Fibroblast of lung (primary cell): ENCODE measurements at regions not wholly inside any gene's neighbourhood (a gene's known extent, or its start where the extent isn't known, plus 50 kb on each side); places are given as distances from the start of the nearest gene placed in this dataset.

Experiments used
- DNase-seq, 2 donors: peaks; one replicate each; pipeline versions ENCODE4 v3.0.0 to v3.0.0-alpha.2; 2010; ENCODE audit warnings: low read depth in 2 of 2
- H2AFZ ChIP-seq: 2 replicates; pipeline ENCODE4 v1.5.1; 2012; ENCODE audit warnings: low read length, control low read depth, inconsistent platforms
- H3K27ac ChIP-seq: 2 replicates; pipeline ENCODE4 v1.5.1; 2011; ENCODE audit warnings: low read length, control low read depth; ENCODE audit not compliant: insufficient read depth
- H3K27me3 ChIP-seq: 2 replicates; pipeline ENCODE4 v1.5.1; 2011; ENCODE audit warnings: mild to moderate bottlenecking, low read length; ENCODE audit not compliant: control insufficient read depth, insufficient read depth
- H3K36me3 ChIP-seq: 2 replicates; pipeline ENCODE4 v1.5.1; 2011; ENCODE audit warnings: low read length; ENCODE audit not compliant: control insufficient read depth, insufficient read depth
- H3K4me1 ChIP-seq: 2 replicates; pipeline ENCODE4 v1.5.1; 2011; ENCODE audit warnings: low read length; ENCODE audit not compliant: control insufficient read depth, insufficient read depth; ENCODE audit errors: extremely low read depth
- H3K4me2 ChIP-seq: 2 replicates; pipeline ENCODE4 v1.5.1; 2011; ENCODE audit warnings: low read length, control low read depth; ENCODE audit not compliant: insufficient read depth; ENCODE audit errors: extremely low read depth
- H3K4me3 ChIP-seq, 4 experiments: fragments of 200-600 bp in 1 of 4; sonication (generic) in 1 of 4; replicated peaks in 1 of 4; 2 replicates each; pipeline ENCODE4 v1.5.1; 2011 to 2016; ENCODE audit warnings: low read length in 4 of 4, low read depth in 3 of 4, mild to moderate bottlenecking in 3 of 4, control low read depth in 2 of 4, inconsistent platforms in 1 of 4, mixed read lengths in 1 of 4; ENCODE audit not compliant: insufficient read depth in 1 of 4; ENCODE audit errors: control extremely low read depth in 1 of 4
- H3K79me2 ChIP-seq: 2 replicates; pipeline ENCODE4 v1.5.1; 2012; ENCODE audit warnings: mild to moderate bottlenecking, low read length, inconsistent platforms; ENCODE audit not compliant: control insufficient read depth, insufficient read depth
- H3K9ac ChIP-seq: 2 replicates; pipeline ENCODE4 v1.5.1; 2011; ENCODE audit warnings: mild to moderate bottlenecking, low read length, control low read depth; ENCODE audit not compliant: insufficient read depth
- H3K9me3 ChIP-seq: 2 replicates; pipeline ENCODE4 v1.5.1; 2012; ENCODE audit warnings: low read depth, low read length; ENCODE audit not compliant: control insufficient read depth, insufficient read depth
- H4K20me1 ChIP-seq: 2 replicates; pipeline ENCODE4 v1.5.1; 2011; ENCODE audit warnings: low read length; ENCODE audit not compliant: control insufficient read depth, insufficient read depth; ENCODE audit errors: extremely low read depth
- EZH2 ChIP-seq: IDR thresholded peaks from 2 replicates; pipeline ENCODE4 v1.5.1; 2012; ENCODE audit warnings: low read length, control low read depth, mild to moderate bottlenecking; ENCODE audit errors: missing control alignments
- TF ChIP-seq, protein P1 (sequence below), 2 donors: IDR thresholded peaks in 1 of 2; conservative IDR thresholded peaks in 1 of 2; 1 replicate in 1 of 2; 2 replicates in 1 of 2; pipeline ENCODE4 v1.5.1; 2011 to 2012; ENCODE audit warnings: low read length in 2 of 2, control low read depth in 1 of 2, inconsistent platforms in 1 of 2, low read depth in 1 of 2, mild to moderate bottlenecking in 1 of 2

DNA sequence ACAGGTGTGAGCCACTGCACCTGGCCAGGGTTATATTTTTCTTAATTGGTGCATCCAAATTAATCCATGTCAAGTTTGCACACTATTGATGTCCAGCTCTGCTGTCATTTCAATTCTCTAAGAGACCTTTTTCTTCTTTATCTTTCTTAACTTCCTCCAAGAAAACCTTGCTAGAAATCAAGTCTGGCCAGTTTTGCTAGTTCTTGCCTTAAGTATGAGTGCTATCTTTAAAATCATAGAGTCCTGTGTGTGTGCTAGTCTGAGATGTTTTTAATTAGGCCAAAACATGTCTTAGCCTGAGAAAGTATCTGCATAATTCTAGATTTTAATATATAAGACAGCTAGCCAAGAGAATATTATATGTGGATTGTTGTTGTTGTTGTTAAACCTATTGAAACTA lies 56.2 kb upstream of the SLC39A10 start:
- H3K4me3 ChIP-seq = no peak overlapping the region
- no peaks in the 10 kb centered on the region for H3K9me3 ChIP-seq
- H2AFZ ChIP-seq = no peak overlapping the region
- no peak for DNase-seq
- H3K79me2 ChIP-seq = no peaks in the 10 kb centered on the region
- no peaks in the 10 kb centered on the region for H3K4me1 ChIP-seq
- no peaks in the 10 kb centered on the region for H3K27me3 ChIP-seq
- TF ChIP-seq, protein P1, sequence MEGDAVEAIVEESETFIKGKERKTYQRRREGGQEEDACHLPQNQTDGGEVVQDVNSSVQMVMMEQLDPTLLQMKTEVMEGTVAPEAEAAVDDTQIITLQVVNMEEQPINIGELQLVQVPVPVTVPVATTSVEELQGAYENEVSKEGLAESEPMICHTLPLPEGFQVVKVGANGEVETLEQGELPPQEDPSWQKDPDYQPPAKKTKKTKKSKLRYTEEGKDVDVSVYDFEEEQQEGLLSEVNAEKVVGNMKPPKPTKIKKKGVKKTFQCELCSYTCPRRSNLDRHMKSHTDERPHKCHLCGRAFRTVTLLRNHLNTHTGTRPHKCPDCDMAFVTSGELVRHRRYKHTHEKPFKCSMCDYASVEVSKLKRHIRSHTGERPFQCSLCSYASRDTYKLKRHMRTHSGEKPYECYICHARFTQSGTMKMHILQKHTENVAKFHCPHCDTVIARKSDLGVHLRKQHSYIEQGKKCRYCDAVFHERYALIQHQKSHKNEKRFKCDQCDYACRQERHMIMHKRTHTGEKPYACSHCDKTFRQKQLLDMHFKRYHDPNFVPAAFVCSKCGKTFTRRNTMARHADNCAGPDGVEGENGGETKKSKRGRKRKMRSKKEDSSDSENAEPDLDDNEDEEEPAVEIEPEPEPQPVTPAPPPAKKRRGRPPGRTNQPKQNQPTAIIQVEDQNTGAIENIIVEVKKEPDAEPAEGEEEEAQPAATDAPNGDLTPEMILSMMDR (conservative IDR thresholded peaks at IDR 0.05 in 1 of 2, IDR thresholded peaks at IDR 0.05 in 1 of 2; ENCODE audit: low read depth in 1 of 2, low read length in 2 of 2) = no peak
- no peak for TF ChIP-seq EZH2
- no peaks in the 10 kb centered on the region for H4K20me1 ChIP-seq
- H3K9ac ChIP-seq = no peak overlapping the region
- H3K4me2 ChIP-seq = no peak overlapping the region
- H3K27ac ChIP-seq = no peak overlapping the region
- H3K36me3 ChIP-seq = no peaks in the 10 kb centered on the region

DNA sequence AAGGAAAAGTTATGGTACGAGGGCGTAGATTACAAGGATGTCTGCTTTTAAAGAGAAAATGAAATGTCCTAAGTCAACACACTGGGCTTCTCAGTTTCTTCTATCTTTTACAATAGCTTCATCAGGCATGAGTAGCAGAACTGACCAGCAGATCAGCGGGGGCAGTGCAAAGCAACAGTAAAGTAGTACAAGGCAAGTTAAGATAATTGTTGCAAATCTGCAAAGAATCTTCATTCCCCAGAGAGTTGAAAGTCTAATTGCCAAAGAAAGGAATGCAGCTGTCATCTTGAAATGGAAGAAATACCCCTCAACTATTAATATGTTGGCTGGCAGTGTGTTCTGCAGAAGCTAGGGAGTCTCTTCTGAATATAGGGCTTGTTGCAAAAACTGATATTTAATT lies 60.2 kb upstream of the SLC39A10 start:
- Histone ChIP-seq H3K79me2 (no peaks in the 10 kb centered on the region), H3K4me2 (no peak overlapping the region), H3K9ac (no peak overlapping the region), H3K9me3 (no peaks in the 10 kb centered on the region), H3K27me3 (no peaks in the 10 kb centered on the region), H4K20me1 (no peaks in the 10 kb centered on the region), H3K36me3 (no peaks in the 10 kb centered on the region), H3K27ac (no peak overlapping the region), H3K4me3 (no peak overlapping the region), H3K4me1 (no peaks in the 10 kb centered on the region), H2AFZ (no peak overlapping the region)
- TF ChIP-seq, protein P1 (conservative IDR thresholded peaks at IDR 0.05 in 1 of 2, IDR thresholded peaks at IDR 0.05 in 1 of 2; ENCODE audit: low read depth in 1 of 2, low read length in 2 of 2) = no peak
- TF ChIP-seq EZH2 = no peak
- DNase-seq = no peak

DNA sequence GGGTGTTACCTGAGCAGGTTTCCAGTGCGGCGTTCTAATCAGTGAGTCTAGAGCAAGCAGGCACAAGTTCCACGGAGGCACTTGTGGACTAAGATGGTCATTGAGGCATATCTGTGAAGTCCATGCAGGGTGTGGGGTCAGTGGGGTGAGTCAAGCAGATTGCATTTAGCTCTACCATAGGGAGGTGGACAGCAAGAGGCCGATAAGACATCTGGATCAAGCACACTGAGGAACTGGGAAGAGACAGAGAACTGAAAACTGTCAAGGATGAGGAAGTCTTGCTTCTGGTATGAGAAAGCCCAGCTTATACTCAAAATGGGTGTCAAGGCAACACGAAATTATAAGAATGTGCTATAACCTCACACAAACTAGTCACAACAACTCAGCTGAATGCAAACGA lies 61.2 kb upstream of the SLC39A10 start:
- TF ChIP-seq, protein P1 (conservative IDR thresholded peaks at IDR 0.05 in 1 of 2, IDR thresholded peaks at IDR 0.05 in 1 of 2; ENCODE audit: low read depth in 1 of 2, low read length in 2 of 2) = no peak
- TF ChIP-seq EZH2 = no peak
- Histone ChIP-seq H3K4me3 (no peak overlapping the region), H3K4me1 (no peaks in the 10 kb centered on the region), H3K27ac (no peak overlapping the region), H3K9ac (no peak overlapping the region), H4K20me1 (no peaks in the 10 kb centered on the region), H3K27me3 (no peaks in the 10 kb centered on the region), H2AFZ (no peak overlapping the region), H3K9me3 (no peaks in the 10 kb centered on the region), H3K79me2 (no peaks in the 10 kb centered on the region), H3K36me3 (no peaks in the 10 kb centered on the region), H3K4me2 (no peak overlapping the region)
- no peak for DNase-seq
